ENCODE measurements at regions not wholly inside any gene's neighbourhood (a gene's known extent, or its start where the extent isn't known, plus 50 kb on each side); places are given as distances from the start of the nearest gene placed in this dataset.

DNA sequence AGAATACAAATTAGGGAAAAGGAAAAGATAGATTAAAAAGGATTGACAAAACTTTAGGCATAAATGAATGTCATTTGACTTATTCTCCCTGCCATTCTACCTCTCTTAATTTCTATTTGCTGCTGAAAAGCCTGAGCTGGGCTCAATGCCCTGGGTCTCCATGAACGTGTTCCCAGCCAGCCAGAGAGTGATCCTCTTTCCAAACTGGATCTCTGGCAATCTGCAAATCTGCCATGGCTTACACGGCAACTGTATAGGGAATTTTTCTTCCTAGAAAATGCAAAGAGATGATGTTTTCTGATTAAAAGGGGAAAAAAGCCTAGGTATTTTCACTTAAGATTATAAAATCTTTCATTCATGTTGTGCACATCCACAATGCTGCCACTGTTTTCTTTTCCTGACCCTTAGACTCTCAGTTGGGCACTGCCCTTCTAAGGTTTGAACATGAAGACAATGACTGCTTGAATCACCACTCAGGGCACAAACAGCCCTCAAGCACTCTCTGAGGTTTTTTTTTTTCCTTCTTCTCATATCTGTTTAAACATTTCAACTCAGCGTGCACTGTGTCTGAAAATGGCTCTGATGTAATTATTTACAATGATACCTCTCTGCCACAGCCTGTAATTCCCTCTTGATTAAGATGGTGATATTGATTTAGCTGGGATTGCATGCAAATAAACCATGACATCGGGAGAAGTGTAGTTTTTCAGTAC lies 60.3 kb downstream of the DACT1 start:
- Histone ChIP-seq H3K9ac (ENCODE audit: low read depth, low read length) (no peak overlapping the region), H3K4me1 (ENCODE audit: insufficient read depth, low read length) (peaks cover 5% of the 10 kb centered on the region), H3K36me3 (ENCODE audit: insufficient read depth, low read length) (no peaks in the 10 kb centered on the region), H3K9me3 (ENCODE audit: control insufficient read depth, insufficient read depth, low read length) (no peaks in the 10 kb centered on the region)

DNA sequence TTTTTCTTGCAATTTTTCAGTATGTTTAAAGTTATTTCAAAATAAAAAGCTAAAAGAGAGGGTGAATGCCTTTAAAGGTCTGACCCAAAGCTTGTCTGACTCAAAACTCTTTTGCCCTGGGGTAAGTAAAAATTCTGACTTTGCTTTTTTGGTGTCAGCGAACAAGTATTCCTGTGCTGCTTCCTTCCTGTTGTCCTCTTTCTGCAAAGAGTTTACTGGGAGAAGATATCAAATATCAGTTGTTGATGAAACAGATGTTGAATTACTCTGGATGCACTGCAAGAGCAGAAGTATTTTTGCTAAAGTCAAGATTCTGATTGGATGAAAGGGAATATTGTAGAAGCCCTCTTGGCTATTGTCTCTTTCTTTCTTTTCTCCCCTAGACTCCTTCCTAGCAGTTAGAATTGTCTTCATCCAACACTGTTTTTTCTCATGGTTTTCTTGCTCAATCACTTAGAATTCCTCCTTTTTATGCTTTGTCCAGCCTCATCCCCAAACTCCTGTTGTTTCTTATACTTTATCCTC lies 62.0 kb downstream of the DACT1 start:
- Histone ChIP-seq H3K4me1 (ENCODE audit: insufficient read depth, low read length) (peaks cover 5% of the 10 kb centered on the region), H3K9me3 (ENCODE audit: control insufficient read depth, insufficient read depth, low read length) (no peaks in the 10 kb centered on the region), H3K36me3 (ENCODE audit: insufficient read depth, low read length) (no peaks in the 10 kb centered on the region), H3K9ac (ENCODE audit: low read depth, low read length) (no peak overlapping the region)

DNA sequence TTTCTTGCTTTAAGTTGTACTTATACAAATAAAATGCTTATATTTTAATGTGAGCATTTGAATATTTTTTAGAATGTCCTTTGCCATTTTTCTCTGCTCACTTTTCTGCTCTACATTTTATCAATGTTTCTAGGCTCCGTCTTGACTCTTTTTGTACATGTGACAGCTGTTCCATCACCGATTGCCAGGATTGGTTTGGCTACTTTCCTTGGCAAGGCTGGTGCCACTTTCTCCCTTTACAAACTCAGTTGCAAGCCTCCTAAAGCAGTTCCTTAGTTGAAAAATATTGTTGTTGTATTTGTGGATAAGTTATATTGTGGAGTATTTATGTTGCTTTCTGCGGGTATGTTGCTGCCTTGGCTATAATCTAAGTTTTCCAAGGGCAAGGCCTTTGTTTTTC lies 63.4 kb downstream of the DACT1 start:
- no peak overlapping the region for H3K9ac ChIP-seq (ENCODE audit: low read depth, low read length)
- no peaks in the 10 kb centered on the region for H3K36me3 ChIP-seq (ENCODE audit: insufficient read depth, low read length)
- peaks cover 5% of the 10 kb centered on the region for H3K4me1 ChIP-seq (ENCODE audit: insufficient read depth, low read length)
- no peaks in the 10 kb centered on the region for H3K9me3 ChIP-seq (ENCODE audit: control insufficient read depth, insufficient read depth, low read length)

DNA sequence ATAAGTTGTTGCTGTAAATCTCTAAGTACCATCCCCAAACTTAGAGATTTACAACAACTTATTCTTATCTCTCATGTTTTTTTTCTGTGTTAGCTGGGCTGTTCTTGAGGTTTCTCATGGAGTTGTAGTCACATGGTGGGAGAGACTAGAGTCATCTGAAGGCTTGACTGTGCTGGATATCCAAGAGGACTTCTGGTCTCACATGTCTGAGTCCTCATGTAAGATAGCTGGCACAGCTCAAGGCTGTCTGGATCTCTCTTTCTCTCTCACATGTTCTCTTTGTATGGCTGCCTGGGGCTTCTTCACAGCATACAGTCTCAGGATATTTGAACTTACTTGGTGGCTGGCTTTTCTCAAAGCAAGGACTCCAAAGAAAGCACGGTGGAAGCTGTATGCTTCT lies 63.8 kb downstream of the DACT1 start:
- H3K9me3 ChIP-seq (ENCODE audit: control insufficient read depth, insufficient read depth, low read length), result no peaks in the 10 kb centered on the region
- no peak overlapping the region for H3K9ac ChIP-seq (ENCODE audit: low read depth, low read length)
- H3K4me1 ChIP-seq (ENCODE audit: insufficient read depth, low read length), result peaks cover 5% of the 10 kb centered on the region
- H3K36me3 ChIP-seq (ENCODE audit: insufficient read depth, low read length), result no peaks in the 10 kb centered on the region

DNA sequence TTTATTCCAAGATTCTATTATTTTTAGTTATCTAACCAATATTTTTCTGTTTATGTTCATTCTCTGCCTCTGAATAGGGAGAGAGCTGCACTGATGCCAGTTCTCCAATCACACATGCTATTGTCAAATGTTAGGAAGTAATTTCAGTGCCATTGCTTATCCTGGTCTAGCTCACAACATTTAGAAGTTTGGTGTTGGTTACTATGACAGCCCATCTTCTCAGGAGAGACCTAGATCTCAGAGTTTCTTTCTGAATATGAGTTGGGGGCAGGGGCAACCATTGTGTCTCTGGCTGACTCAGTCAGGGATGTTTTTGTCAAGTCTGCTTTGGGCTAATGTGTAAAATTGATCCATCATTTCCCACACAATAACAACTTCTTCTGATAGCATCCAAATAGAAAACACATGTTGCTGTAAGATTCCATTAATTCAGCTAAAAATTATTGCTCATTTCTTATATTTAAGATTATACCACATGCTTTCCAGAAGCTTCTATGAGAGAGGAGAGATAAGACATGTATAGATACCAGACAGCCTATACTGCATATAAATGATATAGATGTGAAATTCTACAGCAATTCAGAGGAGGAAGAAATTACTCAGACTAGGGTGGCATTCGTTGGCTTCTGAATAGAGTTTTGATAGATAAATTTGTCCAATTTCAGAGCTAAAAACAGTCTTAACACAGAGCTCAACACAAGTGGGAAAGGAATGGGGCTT lies 64.8 kb downstream of the DACT1 start:
- Histone ChIP-seq H3K4me1 (ENCODE audit: insufficient read depth, low read length) (peaks cover 5% of the 10 kb centered on the region), H3K9ac (ENCODE audit: low read depth, low read length) (no peak overlapping the region), H3K36me3 (ENCODE audit: insufficient read depth, low read length) (no peaks in the 10 kb centered on the region), H3K9me3 (ENCODE audit: control insufficient read depth, insufficient read depth, low read length) (no peaks in the 10 kb centered on the region)

DNA sequence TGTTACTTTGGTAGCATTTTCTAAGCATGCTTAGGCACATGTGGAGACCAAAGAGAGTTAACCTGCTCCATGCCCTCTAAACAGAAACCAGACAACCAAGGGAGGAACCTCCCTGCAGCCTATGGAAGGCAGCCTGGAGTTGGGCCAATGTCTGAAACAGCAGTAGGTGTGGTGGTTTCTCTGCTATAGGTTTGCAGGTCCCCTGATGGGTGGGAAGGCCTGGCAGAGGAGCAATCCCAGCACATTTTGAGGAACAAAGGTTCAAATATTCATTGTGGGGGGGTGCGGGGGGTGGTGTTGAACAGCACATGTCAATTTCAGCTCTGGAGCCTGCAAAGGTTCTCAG lies 65.4 kb downstream of the DACT1 start:
- Histone ChIP-seq H3K9ac (ENCODE audit: low read depth, low read length) (no peak overlapping the region), H3K36me3 (ENCODE audit: insufficient read depth, low read length) (no peaks in the 10 kb centered on the region), H3K9me3 (ENCODE audit: control insufficient read depth, insufficient read depth, low read length) (no peaks in the 10 kb centered on the region), H3K4me1 (ENCODE audit: insufficient read depth, low read length) (peaks cover under 1% of the 10 kb centered on the region; the same call in 1 of the 2 replicates)

DNA sequence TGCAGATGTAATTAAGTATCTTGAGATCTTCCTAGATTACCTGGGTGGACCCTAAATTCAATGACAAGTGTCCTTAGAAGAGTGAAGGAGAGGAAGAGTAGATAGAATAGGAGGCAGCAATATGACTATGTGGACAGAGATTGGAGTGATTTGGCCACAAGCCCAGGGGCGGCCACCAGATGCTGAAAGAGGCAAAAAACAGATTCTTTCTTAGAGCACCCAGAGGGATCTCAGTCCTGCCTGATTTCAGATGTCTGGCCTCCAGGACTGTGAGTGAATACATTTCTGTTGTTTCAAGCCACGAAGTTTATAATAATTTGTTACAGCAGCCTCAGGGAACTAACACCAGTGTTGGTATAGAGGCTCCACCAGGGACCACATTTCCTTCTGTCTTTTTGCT lies 67.3 kb downstream of the DACT1 start:
- Histone ChIP-seq H3K9me3 (ENCODE audit: control insufficient read depth, insufficient read depth, low read length) (no peaks in the 10 kb centered on the region), H3K36me3 (ENCODE audit: insufficient read depth, low read length) (no peaks in the 10 kb centered on the region), H3K9ac (ENCODE audit: low read depth, low read length) (no peak overlapping the region), H3K4me1 (ENCODE audit: insufficient read depth, low read length) (peaks cover 5% of the 10 kb centered on the region; the same call in 1 of the 2 replicates)

DNA sequence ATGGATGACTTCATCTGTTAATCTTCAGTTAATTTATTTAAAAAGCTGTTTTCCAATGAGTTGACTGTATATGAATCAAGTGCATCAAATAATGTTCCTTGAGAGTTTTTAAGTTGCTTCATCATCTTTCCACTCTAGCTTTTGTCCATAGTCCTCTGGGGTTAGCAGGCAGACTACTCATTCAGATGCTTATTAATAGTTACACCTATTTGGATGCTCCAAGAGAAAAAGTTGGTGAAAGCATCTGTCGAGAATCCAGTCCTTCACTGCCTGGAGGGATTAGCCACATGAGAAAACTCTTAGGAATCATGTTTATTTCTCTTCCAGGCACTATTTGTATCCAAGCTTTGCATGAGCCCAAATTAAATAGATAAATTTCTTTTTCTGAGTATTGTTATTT lies 70.2 kb downstream of the DACT1 start:
- Histone ChIP-seq H3K36me3 (ENCODE audit: insufficient read depth, low read length) (no peaks in the 10 kb centered on the region), H3K9ac (ENCODE audit: low read depth, low read length) (no peak overlapping the region), H3K4me1 (ENCODE audit: insufficient read depth, low read length) (peaks cover 9% of the 10 kb centered on the region; the same call in 1 of the 2 replicates), H3K9me3 (ENCODE audit: control insufficient read depth, insufficient read depth, low read length) (no peaks in the 10 kb centered on the region)

DNA sequence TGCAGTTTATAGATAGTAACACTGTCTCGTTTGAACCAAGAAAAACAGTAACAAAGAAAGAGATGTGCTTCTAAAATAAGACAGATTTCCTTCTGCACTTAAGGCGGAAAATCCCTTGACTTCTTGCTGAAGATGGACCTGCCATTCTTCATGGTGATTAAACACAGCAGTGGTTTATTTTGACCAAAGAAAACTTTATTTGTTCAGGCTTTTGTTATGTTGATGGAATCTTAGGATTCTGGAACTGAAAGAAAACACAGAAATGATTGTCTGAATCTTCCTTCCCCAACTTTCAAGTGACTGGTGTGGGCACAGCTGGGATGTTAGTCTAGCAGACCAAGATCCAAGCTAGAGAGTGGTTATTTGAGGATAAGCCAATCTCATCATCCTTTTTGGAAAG lies 72.2 kb downstream of the DACT1 start:
- H3K9me3 ChIP-seq (ENCODE audit: control insufficient read depth, insufficient read depth, low read length), result no peaks in the 10 kb centered on the region
- peaks cover 9% of the 10 kb centered on the region; the same call in 1 of the 2 replicates for H3K4me1 ChIP-seq (ENCODE audit: insufficient read depth, low read length)
- H3K9ac ChIP-seq (ENCODE audit: low read depth, low read length), result no peak overlapping the region
- no peaks in the 10 kb centered on the region for H3K36me3 ChIP-seq (ENCODE audit: insufficient read depth, low read length)

DNA sequence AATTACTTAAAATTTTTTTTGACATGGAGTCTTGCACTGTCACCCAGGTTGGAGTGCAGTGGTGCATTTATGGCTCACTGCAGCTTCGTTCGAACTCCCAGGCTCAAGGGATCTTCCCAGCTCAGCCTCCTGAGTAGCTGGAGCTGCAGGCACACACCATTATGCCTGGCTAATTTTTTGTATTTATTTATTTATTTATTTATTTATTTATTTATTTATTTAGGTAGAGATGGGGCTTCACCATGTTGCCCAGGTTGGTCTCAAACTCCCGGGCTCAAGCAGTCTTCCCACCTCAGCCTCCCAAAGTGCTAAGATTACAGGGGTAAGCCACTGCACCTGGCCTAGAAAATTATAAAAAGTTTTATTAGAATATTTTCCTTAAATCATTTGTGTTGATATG lies 73.6 kb downstream of the DACT1 start:
- Histone ChIP-seq H3K4me1 (ENCODE audit: insufficient read depth, low read length) (peaks cover 9% of the 10 kb centered on the region; the same call in 1 of the 2 replicates), H3K9ac (ENCODE audit: low read depth, low read length) (no peak overlapping the region), H3K36me3 (ENCODE audit: insufficient read depth, low read length) (no peaks in the 10 kb centered on the region), H3K9me3 (ENCODE audit: control insufficient read depth, insufficient read depth, low read length) (no peaks in the 10 kb centered on the region)

DNA sequence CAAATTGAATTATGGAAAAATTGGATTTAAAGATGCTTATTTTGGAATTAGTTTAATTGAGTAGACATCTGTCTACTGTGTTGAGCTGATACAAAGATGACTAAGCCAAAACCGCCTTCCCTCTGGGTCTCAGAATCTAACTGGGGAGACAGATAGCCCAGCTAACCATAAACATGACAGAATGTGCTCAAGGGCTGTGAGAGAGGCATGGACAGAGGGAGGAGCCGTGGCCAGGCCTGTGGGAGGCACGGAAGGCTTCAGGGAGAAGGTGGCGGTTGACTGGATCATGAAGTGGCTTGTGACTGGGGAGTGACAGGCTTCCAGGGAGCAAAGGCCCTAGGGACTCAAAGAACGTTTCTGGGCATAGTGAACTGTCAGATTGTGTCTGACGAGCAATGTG lies 74.6 kb downstream of the DACT1 start:
- H3K9me3 ChIP-seq (ENCODE audit: control insufficient read depth, insufficient read depth, low read length), result no peaks in the 10 kb centered on the region
- H3K4me1 ChIP-seq (ENCODE audit: insufficient read depth, low read length), result peaks cover 9% of the 10 kb centered on the region; the same call in 1 of the 2 replicates
- no peaks in the 10 kb centered on the region for H3K36me3 ChIP-seq (ENCODE audit: insufficient read depth, low read length)
- no peak overlapping the region for H3K9ac ChIP-seq (ENCODE audit: low read depth, low read length)

DNA sequence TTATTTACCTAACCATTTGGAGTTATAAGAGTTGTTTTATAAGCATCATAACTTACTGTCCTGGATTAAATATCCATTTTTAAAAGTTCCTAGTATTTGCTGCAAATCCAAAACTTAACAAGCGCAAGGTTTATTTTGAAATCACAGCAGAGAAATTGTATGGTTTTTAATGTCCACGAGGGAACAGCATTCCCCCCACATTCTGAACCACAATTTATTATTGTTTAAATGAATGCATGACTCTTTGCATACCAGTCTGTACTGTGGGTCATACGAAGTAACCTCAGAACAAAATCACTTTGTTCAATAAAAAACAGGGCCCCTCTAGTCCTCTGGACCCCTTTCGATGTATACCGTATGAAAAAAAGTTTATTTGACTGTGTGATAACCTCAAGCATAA lies 75.9 kb downstream of the DACT1 start:
- Histone ChIP-seq H3K9me3 (ENCODE audit: control insufficient read depth, insufficient read depth, low read length) (no peaks in the 10 kb centered on the region), H3K4me1 (ENCODE audit: insufficient read depth, low read length) (peaks cover 9% of the 10 kb centered on the region; the same call in 1 of the 2 replicates), H3K36me3 (ENCODE audit: insufficient read depth, low read length) (no peaks in the 10 kb centered on the region), H3K9ac (ENCODE audit: low read depth, low read length) (no peak overlapping the region)

DNA sequence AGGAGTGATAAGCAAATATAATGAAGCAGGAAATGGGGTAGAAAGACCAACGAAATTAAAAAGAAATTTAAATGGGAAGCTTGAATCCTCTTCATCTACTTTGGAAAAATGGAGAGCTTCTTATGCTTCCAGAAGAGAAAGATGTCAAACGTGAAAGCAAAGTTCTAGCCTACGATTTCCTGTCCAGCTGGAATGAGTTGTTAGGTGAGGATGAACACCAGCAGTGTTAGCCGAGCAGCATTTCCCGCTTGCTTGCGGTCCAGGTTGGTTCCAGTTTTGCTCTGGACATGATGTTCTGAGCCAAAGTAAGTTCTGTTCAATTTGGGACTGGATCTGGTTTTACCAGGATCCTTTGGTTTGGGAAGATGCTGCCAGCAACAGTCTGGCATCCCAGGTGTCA lies 78.9 kb downstream of the DACT1 start:
- Histone ChIP-seq H3K36me3 (ENCODE audit: insufficient read depth, low read length) (no peaks in the 10 kb centered on the region), H3K9ac (ENCODE audit: low read depth, low read length) (no peak overlapping the region), H3K9me3 (ENCODE audit: control insufficient read depth, insufficient read depth, low read length) (no peaks in the 10 kb centered on the region), H3K4me1 (ENCODE audit: insufficient read depth, low read length) (no peaks in the 10 kb centered on the region)

DNA sequence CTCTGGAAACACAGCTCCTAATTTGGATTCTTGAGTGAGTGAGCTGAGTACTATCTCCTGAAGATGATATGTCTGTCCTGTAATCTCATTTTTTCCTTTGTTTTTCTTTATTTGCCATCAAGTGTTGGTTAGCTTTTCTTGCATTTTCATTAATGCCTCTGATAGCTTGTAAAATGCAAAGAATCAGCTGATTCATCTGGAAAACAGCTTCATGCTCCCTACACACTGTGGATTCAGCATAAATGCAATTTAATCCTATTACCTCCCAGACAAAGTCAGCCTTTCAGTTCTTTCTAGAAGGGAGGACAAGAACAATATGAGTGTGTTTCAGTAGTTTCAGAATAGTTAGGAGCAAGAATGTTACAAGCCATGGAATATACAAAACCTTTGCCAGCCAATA lies 79.4 kb downstream of the DACT1 start:
- no peaks in the 10 kb centered on the region for H3K9me3 ChIP-seq (ENCODE audit: control insufficient read depth, insufficient read depth, low read length)
- no peak overlapping the region for H3K9ac ChIP-seq (ENCODE audit: low read depth, low read length)
- no peaks in the 10 kb centered on the region for H3K4me1 ChIP-seq (ENCODE audit: insufficient read depth, low read length)
- H3K36me3 ChIP-seq (ENCODE audit: insufficient read depth, low read length), result no peaks in the 10 kb centered on the region

DNA sequence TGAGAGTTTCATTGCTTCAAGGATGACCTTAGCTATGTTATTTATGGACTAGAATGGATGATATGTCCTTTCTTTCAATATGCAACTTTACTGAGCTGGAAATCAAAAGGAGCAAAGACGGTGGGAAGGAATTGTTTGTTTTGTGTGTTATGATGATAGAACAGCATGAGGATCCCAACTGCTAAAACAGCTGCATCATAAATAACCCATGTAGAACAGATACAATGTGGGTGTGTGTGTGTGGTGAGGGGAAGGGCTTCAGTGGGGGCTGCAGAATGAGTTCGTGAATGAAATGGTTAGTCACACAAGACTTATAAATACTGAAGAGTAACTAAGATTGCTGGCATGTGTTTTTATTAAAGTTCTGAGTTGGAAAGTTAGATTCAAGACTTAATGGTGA lies 80.1 kb downstream of the DACT1 start:
- no peaks in the 10 kb centered on the region for H3K36me3 ChIP-seq (ENCODE audit: insufficient read depth, low read length)
- H3K4me1 ChIP-seq (ENCODE audit: insufficient read depth, low read length), result no peaks in the 10 kb centered on the region
- no peak overlapping the region for H3K9ac ChIP-seq (ENCODE audit: low read depth, low read length)

More for the DNA sequence above, 80.1 kb downstream of the DACT1 start:
- no peaks in the 10 kb centered on the region for H3K9me3 ChIP-seq (ENCODE audit: control insufficient read depth, insufficient read depth, low read length)

All from ES-I3 (cell line).